NCI-H187 treated with DMSO at 0.1 percent for 48 hours (cell line): ENCODE measurements at regions not wholly inside any gene's neighbourhood (a gene's known extent, or its start where the extent isn't known, plus 50 kb on each side); places are given as distances from the start of the nearest gene placed in this dataset.
A peak's percentile ranks its signal among the peaks of the same experiment; 100 is the strongest.
"Not testable (repeated sequence)": the region's sequence is repeated elsewhere in the genome, so short reads cannot be mapped to it uniquely, and the experiment has no call there.

Experiments used
- DNase-seq: peaks from one replicate; lab custom pipeline; 2025; lab: John Stamatoyannopoulos, UW

GRCh38 chr15:49706805-49707204, 86.0 kb downstream of the DTWD1 start:
- DNase-seq, result no peak

GRCh38 chr15:49707598-49707997, 86.8 kb downstream of the DTWD1 start:
- DNase-seq, result no peak

GRCh38 chr15:49709646-49710214, 88.9 kb downstream of the DTWD1 start:
- DNase-seq, result no peak

- DNase-seq, result no peak
These were observed 91.3 kb downstream of the DTWD1 start for GRCh38 chr15:49712162-49712561.

- peak; percentile 8 for DNase-seq
These were observed 92.1 kb downstream of the DTWD1 start for GRCh38 chr15:49712846-49713450.

GRCh38 chr15:49715211-49715610, 94.4 kb downstream of the DTWD1 start:
- no peak for DNase-seq

GRCh38 chr15:49715701-49716100, 94.9 kb downstream of the DTWD1 start:
- DNase-seq, result no peak

GRCh38 chr15:49718234-49718633, 97.4 kb downstream of the DTWD1 start:
- no peak for DNase-seq

- no peak for DNase-seq
These were observed 98.0 kb downstream of the DTWD1 start for GRCh38 chr15:49718846-49719245.

GRCh38 chr15:49720261-49720660, 99.4 kb downstream of the DTWD1 start:
- no peak for DNase-seq

GRCh38 chr15:49721091-49721490, 100.2 kb downstream of the DTWD1 start:
- no peak for DNase-seq

GRCh38 chr15:49721621-49722020, 100.8 kb downstream of the DTWD1 start:
- DNase-seq, result no peak

GRCh38 chr15:49723981-49724380, 103.1 kb downstream of the DTWD1 start:
- DNase-seq, result no peak

- DNase-seq, result no peak
These were observed 110.6 kb downstream of the DTWD1 start for GRCh38 chr15:49731187-49732099.

GRCh38 chr15:49732109-49732508, 111.3 kb downstream of the DTWD1 start:
- DNase-seq, result not testable (repeated sequence)

- DNase-seq, result not testable (repeated sequence)
These were observed 113.2 kb downstream of the DTWD1 start for GRCh38 chr15:49734089-49734488.

GRCh38 chr15:49734831-49735508, 114.1 kb downstream of the DTWD1 start:
- DNase-seq, result no peak

- no peak for DNase-seq
These were observed 116.3 kb downstream of the DTWD1 start for GRCh38 chr15:49737127-49737526.

- no peak for DNase-seq
These were observed 120.9 kb downstream of the DTWD1 start for GRCh38 chr15:49741712-49742111.

- DNase-seq, result no peak
These were observed 121.5 kb downstream of the DTWD1 start for GRCh38 chr15:49742381-49742780.

GRCh38 chr15:49747340-49747739, 126.5 kb downstream of the DTWD1 start:
- DNase-seq, result no peak

- no peak for DNase-seq
These were observed 127.9 kb downstream of the DTWD1 start for GRCh38 chr15:49748791-49749190.

- DNase-seq, result no peak
These were observed 129.7 kb downstream of the DTWD1 start for GRCh38 chr15:49750553-49750952.
